ENCODE measurements at regions not wholly inside any gene's neighbourhood (a gene's known extent, or its start where the extent isn't known, plus 50 kb on each side); places are given as distances from the start of the nearest gene placed in this dataset.

GRCh38 chr6:40791004-40791403, 203.8 kb upstream of the LRFN2 start:
- Histone ChIP-seq H3K9ac (replicated peaks; ENCODE audit: extremely low read depth, insufficient read depth, low read length) (no peak overlapping the region), H3K4me1 (ENCODE audit: control insufficient read depth, extremely low read depth, insufficient read depth, low read length) (no peaks in the 10 kb centered on the region), H2AFZ (ENCODE audit: low read depth, low read length) (no peak overlapping the region), H3K9me1 (replicated peaks; ENCODE audit: control insufficient read depth, extremely low read depth, insufficient read depth, low read length) (no peaks in the 10 kb centered on the region), H3K79me2 (ENCODE audit: control insufficient read depth, insufficient read depth, low read length) (no peaks in the 10 kb centered on the region), H3K9me3 (replicated peaks; ENCODE audit: control insufficient read depth, insufficient read depth, low read length) (no peaks in the 10 kb centered on the region), H4K20me1 (replicated peaks; ENCODE audit: control insufficient read depth, extremely low read depth, insufficient read depth, low read length) (no peaks in the 10 kb centered on the region), H3K27me3 (ENCODE audit: control insufficient read depth in 2 of 2, insufficient read depth in 2 of 2, low read length in 2 of 2) (peaks cover 0 to 2% of the 10 kb centered on the region in 2 experiments), H3K27ac (ENCODE audit: insufficient read depth, low read depth, low read length) (no peak overlapping the region), H3K36me3 (ENCODE audit: control insufficient read depth in 2 of 2, extremely low read depth in 1 of 2, insufficient read depth in 2 of 2, low read length in 2 of 2) (no peaks in the 10 kb centered on the region), H3K4me3 (replicated peaks in 1 of 3; ENCODE audit: insufficient read depth in 1 of 3, low read depth in 1 of 3, low read length in 3 of 3) (no peak overlapping the region), H3K4me2 (ENCODE audit: insufficient read depth, low read length) (no peak overlapping the region)
- no peak for TF ChIP-seq POLR2A (IDR thresholded peaks at IDR 0.05; ENCODE audit: low read depth, low read length)
- TF ChIP-seq JUN (IDR thresholded peaks at IDR 0.05; ENCODE audit: borderline replicate concordance, insufficient read depth, insufficient read length, low read depth) = no peak
- no peak for TF ChIP-seq MYC (IDR thresholded peaks at IDR 0.05; ENCODE audit: low read depth, low read length)
- TF ChIP-seq EZH2 (IDR thresholded peaks at IDR 0.05; ENCODE audit: borderline replicate concordance, low read depth, low read length, severe bottlenecking) = no peak
- FAIRE-seq (no peak), DNase-seq (ENCODE audit: low read depth, low spot score) (no peak)
- intact Hi-C loops (cut with micrococcal nuclease) = no loop called here
- dilution Hi-C loops (cut with MboI; ENCODE audit: extremely low pct_ligation_motif_present, low sequenced_read_pairs) = no loop called here
- BruUV-seq (replicated peaks) = no TSS peak
- ChIA-PET CTCF (no interaction called here), POLR2A (no interaction called here)

- Histone ChIP-seq H3K9me1 (replicated peaks; ENCODE audit: control insufficient read depth, extremely low read depth, insufficient read depth, low read length) (no peaks in the 10 kb centered on the region), H3K9me3 (replicated peaks; ENCODE audit: control insufficient read depth, insufficient read depth, low read length) (no peaks in the 10 kb centered on the region), H3K27ac (ENCODE audit: insufficient read depth, low read depth, low read length) (no peak overlapping the region), H3K27me3 (ENCODE audit: control insufficient read depth in 2 of 2, insufficient read depth in 2 of 2, low read length in 2 of 2) (peaks cover 0 to 2% of the 10 kb centered on the region in 2 experiments), H4K20me1 (replicated peaks; ENCODE audit: control insufficient read depth, extremely low read depth, insufficient read depth, low read length) (no peaks in the 10 kb centered on the region), H3K4me2 (ENCODE audit: insufficient read depth, low read length) (no peak overlapping the region), H3K4me3 (replicated peaks in 1 of 3; ENCODE audit: insufficient read depth in 1 of 3, low read depth in 1 of 3, low read length in 3 of 3) (no peak overlapping the region), H2AFZ (ENCODE audit: low read depth, low read length) (no peak overlapping the region), H3K79me2 (ENCODE audit: control insufficient read depth, insufficient read depth, low read length) (no peaks in the 10 kb centered on the region), H3K9ac (replicated peaks; ENCODE audit: extremely low read depth, insufficient read depth, low read length) (no peak overlapping the region), H3K4me1 (ENCODE audit: control insufficient read depth, extremely low read depth, insufficient read depth, low read length) (no peaks in the 10 kb centered on the region), H3K36me3 (ENCODE audit: control insufficient read depth in 2 of 2, extremely low read depth in 1 of 2, insufficient read depth in 2 of 2, low read length in 2 of 2) (no peaks in the 10 kb centered on the region)
- CTCF ChIA-PET = no interaction called here
- intact Hi-C loops (cut with micrococcal nuclease) = no loop called here
- POLR2A ChIA-PET = no interaction called here
- TF ChIP-seq POLR2AphosphoS5 (IDR thresholded peaks at IDR 0.05; ENCODE audit: insufficient read depth, low read depth, low read length) (no peak), MAX (IDR thresholded peaks at IDR 0.05; ENCODE audit: insufficient read depth, insufficient read length) (peak; percentile 40)
- dilution Hi-C loops (cut with MboI; ENCODE audit: extremely low pct_ligation_motif_present, low sequenced_read_pairs) = no loop called here
- BruUV-seq (replicated peaks) = no TSS peak
- DNase-seq (ENCODE audit: low read depth, low spot score) = peak; percentile 78
- no peak for FAIRE-seq
These were observed 201.8 kb upstream of the LRFN2 start for GRCh38 chr6:40788661-40789655.
